ENCODE measurements at regions not wholly inside any gene's neighbourhood (a gene's known extent, or its start where the extent isn't known, plus 50 kb on each side); places are given as distances from the start of the nearest gene placed in this dataset.
A peak's percentile ranks its signal among the peaks of the same experiment; 100 is the strongest.
"Not testable (repeated sequence)": the region's sequence is repeated elsewhere in the genome, so short reads cannot be mapped to it uniquely, and the experiment has no call there.

- 63 to 78% (median 65%) methylated on average over 1 of the region's 1 CpG for WGBS, 3 donors
- DNase-seq (no peak), FAIRE-seq (no peak)
- H3K27ac ChIP-seq (ENCODE audit: low read depth in 1 of 3, low read length in 2 of 3), result no peak overlapping the region
- H3K27me3 ChIP-seq (ENCODE audit: control insufficient read depth in 3 of 3, insufficient read depth in 3 of 3, low read length in 3 of 3), result no peaks in the 10 kb centered on the region
- H3K4me1 ChIP-seq (ENCODE audit: control insufficient read depth in 3 of 3, insufficient read depth in 2 of 3, low read depth in 1 of 3, low read length in 2 of 3), result no peaks in the 10 kb centered on the region
- H3K36me3 ChIP-seq (ENCODE audit: control insufficient read depth in 3 of 3, insufficient read depth in 2 of 3, low read depth in 1 of 3, low read length in 3 of 3), result no peaks in the 10 kb centered on the region
- no peak overlapping the region for H3K4me3 ChIP-seq (ENCODE audit: low read depth in 1 of 3, low read length in 3 of 3)
- no peaks in the 10 kb centered on the region for H3K9me3 ChIP-seq (ENCODE audit: control insufficient read depth in 2 of 2, insufficient read depth in 1 of 2, low read depth in 1 of 2, low read length in 1 of 2)
Observed at GRCh38 chr4:91846233-91846632, 457.5 kb upstream of the GRID2 start.

DNA sequence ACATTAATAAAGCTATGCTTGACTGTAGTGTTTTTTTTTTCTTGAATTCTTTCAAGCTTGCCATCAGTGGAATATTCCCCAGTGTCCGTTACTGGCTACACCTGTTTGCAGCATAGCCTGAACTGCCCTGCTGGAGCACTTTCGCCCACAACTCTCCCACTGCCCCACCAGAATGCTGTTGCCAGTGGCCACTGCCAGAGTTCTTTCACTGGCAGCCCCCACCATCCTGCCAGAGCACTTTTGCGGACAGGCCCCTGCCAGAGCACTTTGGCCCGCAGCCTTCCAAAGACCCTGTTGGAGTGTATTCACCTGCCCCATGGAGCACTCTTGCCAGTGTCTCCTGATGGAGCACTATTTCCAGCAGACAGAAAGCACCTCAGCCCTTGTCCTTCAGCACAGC lies 452.3 kb upstream of the GRID2 start:
- DNase-seq (no peak), FAIRE-seq (no peak)
- Histone ChIP-seq H3K4me1 (ENCODE audit: control insufficient read depth in 3 of 3, insufficient read depth in 2 of 3, low read depth in 1 of 3, low read length in 2 of 3) (no peaks in the 10 kb centered on the region), H3K27me3 (ENCODE audit: control insufficient read depth in 3 of 3, insufficient read depth in 3 of 3, low read length in 3 of 3) (no peaks in the 10 kb centered on the region), H3K27ac (ENCODE audit: low read depth in 1 of 3, low read length in 2 of 3) (no peak overlapping the region), H3K36me3 (ENCODE audit: control insufficient read depth in 3 of 3, insufficient read depth in 2 of 3, low read depth in 1 of 3, low read length in 3 of 3) (no peaks in the 10 kb centered on the region), H3K4me3 (ENCODE audit: low read depth in 1 of 3, low read length in 3 of 3) (no peak overlapping the region), H3K9me3 (ENCODE audit: control insufficient read depth in 2 of 2, insufficient read depth in 1 of 2, low read depth in 1 of 2, low read length in 1 of 2) (peaks cover 0 to 5% of the 10 kb centered on the region in 2 donors)
- 81 to 95% (median 84%) methylated on average over 4 of the region's 4 CpGs for WGBS, 3 donors

GRCh38 chr4:91887926-91888325 lies 415.8 kb upstream of the GRID2 start:
- H3K4me1 ChIP-seq (ENCODE audit: control insufficient read depth in 3 of 3, insufficient read depth in 2 of 3, low read depth in 1 of 3, low read length in 2 of 3), result no peaks in the 10 kb centered on the region
- H3K4me3 ChIP-seq (ENCODE audit: low read depth in 1 of 3, low read length in 3 of 3), result no peak overlapping the region
- 49 to 60% (median 50%) methylated on average over 1 of the region's 1 CpG for WGBS, 3 donors
- H3K27me3 ChIP-seq (ENCODE audit: control insufficient read depth in 3 of 3, insufficient read depth in 3 of 3, low read length in 3 of 3), result no peaks in the 10 kb centered on the region
- H3K36me3 ChIP-seq (ENCODE audit: control insufficient read depth in 3 of 3, insufficient read depth in 2 of 3, low read depth in 1 of 3, low read length in 3 of 3), result no peaks in the 10 kb centered on the region
- DNase-seq, result no peak
- FAIRE-seq, result no peak
- H3K27ac ChIP-seq (ENCODE audit: low read depth in 1 of 3, low read length in 2 of 3), result no peak overlapping the region
- peaks cover 0 to 4% of the 10 kb centered on the region in 2 donors for H3K9me3 ChIP-seq (ENCODE audit: control insufficient read depth in 2 of 2, insufficient read depth in 1 of 2, low read depth in 1 of 2, low read length in 1 of 2)

DNA sequence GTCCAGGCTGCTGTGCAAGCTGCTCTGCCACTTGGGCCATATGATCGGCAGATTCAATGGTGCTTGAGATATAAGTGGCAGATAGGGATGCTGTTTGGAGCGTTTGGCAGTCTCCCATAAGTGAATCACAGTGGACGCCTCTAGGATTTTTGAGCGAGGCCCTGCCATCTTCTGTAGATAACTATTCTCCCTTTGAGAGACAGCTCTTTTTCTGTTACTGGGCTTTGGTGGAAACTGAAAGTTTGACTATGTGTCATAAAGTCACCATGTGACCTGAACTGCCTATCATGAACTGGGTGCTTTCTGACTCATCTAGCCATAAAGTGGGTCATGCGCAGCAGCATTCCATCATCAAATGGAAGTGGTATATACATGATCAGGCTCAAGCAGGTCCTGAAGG lies 412.5 kb upstream of the GRID2 start:
- not testable (repeated sequence) for H3K4me1 ChIP-seq (ENCODE audit: control insufficient read depth in 3 of 3, insufficient read depth in 2 of 3, low read depth in 1 of 3, low read length in 2 of 3); H3K9me3 ChIP-seq (ENCODE audit: control insufficient read depth in 2 of 2, insufficient read depth in 1 of 2, low read depth in 1 of 2, low read length in 1 of 2); DNase-seq; FAIRE-seq; H3K4me3 ChIP-seq (ENCODE audit: low read depth in 1 of 3, low read length in 3 of 3); H3K27ac ChIP-seq (ENCODE audit: low read depth in 1 of 3, low read length in 2 of 3); H3K36me3 ChIP-seq (ENCODE audit: control insufficient read depth in 3 of 3, insufficient read depth in 2 of 3, low read depth in 1 of 3, low read length in 3 of 3); H3K27me3 ChIP-seq (ENCODE audit: control insufficient read depth in 3 of 3, insufficient read depth in 3 of 3, low read length in 3 of 3)
- whole genome bisulfite sequencing, 3 donors, result 92 to 94% (median 92%) methylated on average over 5 of the region's 5 CpGs

DNA sequence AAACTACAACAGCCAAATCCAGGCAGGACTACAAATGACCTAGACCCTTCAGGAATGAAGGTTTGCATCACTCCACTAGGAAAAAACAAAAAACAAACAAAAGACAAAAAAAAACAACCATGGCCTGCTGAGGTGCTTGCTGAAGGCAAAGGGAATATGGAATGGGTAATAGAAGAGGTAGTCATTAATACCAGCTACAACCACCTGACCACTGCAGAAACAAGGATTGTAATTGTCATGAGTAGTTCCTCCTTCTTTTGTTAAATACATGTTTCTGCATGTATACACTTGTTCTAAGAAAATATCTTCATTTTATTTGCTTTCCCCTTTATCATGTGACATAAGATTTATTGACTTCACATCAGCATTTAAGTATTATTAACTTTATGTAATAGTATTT lies 409.8 kb upstream of the GRID2 start:
- no peaks in the 10 kb centered on the region for H3K27me3 ChIP-seq (ENCODE audit: control insufficient read depth in 3 of 3, insufficient read depth in 3 of 3, low read length in 3 of 3)
- H3K4me3 ChIP-seq (ENCODE audit: low read depth in 1 of 3, low read length in 3 of 3), result no peak overlapping the region
- FAIRE-seq (no peak), DNase-seq (no peak)
- no peaks in the 10 kb centered on the region for H3K36me3 ChIP-seq (ENCODE audit: control insufficient read depth in 3 of 3, insufficient read depth in 2 of 3, low read depth in 1 of 3, low read length in 3 of 3)
- H3K4me1 ChIP-seq (ENCODE audit: control insufficient read depth in 3 of 3, insufficient read depth in 2 of 3, low read depth in 1 of 3, low read length in 2 of 3), result no peaks in the 10 kb centered on the region
- peaks cover 0 to 6% of the 10 kb centered on the region in 2 donors for H3K9me3 ChIP-seq (ENCODE audit: control insufficient read depth in 2 of 2, insufficient read depth in 1 of 2, low read depth in 1 of 2, low read length in 1 of 2)
- no peak overlapping the region for H3K27ac ChIP-seq (ENCODE audit: low read depth in 1 of 3, low read length in 2 of 3)

DNA sequence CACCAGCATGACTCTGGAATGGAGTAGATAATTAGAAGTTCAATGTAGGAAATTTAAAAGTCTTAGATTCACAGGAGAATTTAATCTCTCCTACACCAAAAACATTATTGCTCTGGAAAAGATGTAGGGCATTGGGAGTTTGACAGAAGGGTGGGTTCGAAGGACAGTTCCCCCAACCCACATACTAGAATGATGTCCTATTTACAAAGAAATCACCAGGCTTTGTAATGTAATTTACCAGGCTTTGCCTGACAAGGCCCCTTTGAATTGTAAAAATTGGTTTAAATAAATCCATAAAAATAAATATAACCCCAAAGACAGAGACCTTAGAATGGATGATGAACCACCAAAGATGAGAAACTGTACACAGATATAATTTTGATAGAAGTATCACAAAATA lies 399.2 kb upstream of the GRID2 start:
- FAIRE-seq, result no peak
- no peaks in the 10 kb centered on the region for H3K9me3 ChIP-seq (ENCODE audit: control insufficient read depth in 2 of 2, insufficient read depth in 1 of 2, low read depth in 1 of 2, low read length in 1 of 2)
- no peak overlapping the region for H3K4me3 ChIP-seq (ENCODE audit: low read depth in 1 of 3, low read length in 3 of 3)
- no peaks in the 10 kb centered on the region for H3K4me1 ChIP-seq (ENCODE audit: control insufficient read depth in 3 of 3, insufficient read depth in 2 of 3, low read depth in 1 of 3, low read length in 2 of 3)
- no peaks in the 10 kb centered on the region for H3K27me3 ChIP-seq (ENCODE audit: control insufficient read depth in 3 of 3, insufficient read depth in 3 of 3, low read length in 3 of 3)
- WGBS, 3 donors, result 53 to 73% (median 67%) methylated on average over 1 of the region's 1 CpG
- H3K36me3 ChIP-seq (ENCODE audit: control insufficient read depth in 3 of 3, insufficient read depth in 2 of 3, low read depth in 1 of 3, low read length in 3 of 3), result no peaks in the 10 kb centered on the region
- DNase-seq, result no peak
- H3K27ac ChIP-seq (ENCODE audit: low read depth in 1 of 3, low read length in 2 of 3), result no peak overlapping the region

GRCh38 chr4:91909963-91910362 lies 393.8 kb upstream of the GRID2 start:
- H3K4me3 ChIP-seq (ENCODE audit: low read depth in 1 of 3, low read length in 3 of 3), result no peak overlapping the region
- FAIRE-seq (no peak), DNase-seq (peak in 1 of 2 donors; percentile 2)
- H3K27ac ChIP-seq (ENCODE audit: low read depth in 1 of 3, low read length in 2 of 3), result no peak overlapping the region
- H3K36me3 ChIP-seq (ENCODE audit: control insufficient read depth in 3 of 3, insufficient read depth in 2 of 3, low read depth in 1 of 3, low read length in 3 of 3), result no peaks in the 10 kb centered on the region
- no peaks in the 10 kb centered on the region for H3K27me3 ChIP-seq (ENCODE audit: control insufficient read depth in 3 of 3, insufficient read depth in 3 of 3, low read length in 3 of 3)
- 8 to 26% (median 24%) methylated on average over 2 of the region's 2 CpGs for WGBS, 3 donors
- no peaks in the 10 kb centered on the region for H3K4me1 ChIP-seq (ENCODE audit: control insufficient read depth in 3 of 3, insufficient read depth in 2 of 3, low read depth in 1 of 3, low read length in 2 of 3)
- H3K9me3 ChIP-seq (ENCODE audit: control insufficient read depth in 2 of 2, insufficient read depth in 1 of 2, low read depth in 1 of 2, low read length in 1 of 2), result no peaks in the 10 kb centered on the region

- Histone ChIP-seq H3K9me3 (ENCODE audit: control insufficient read depth in 2 of 2, insufficient read depth in 1 of 2, low read depth in 1 of 2, low read length in 1 of 2) (no peaks in the 10 kb centered on the region), H3K27ac (ENCODE audit: low read depth in 1 of 3, low read length in 2 of 3) (no peak overlapping the region), H3K36me3 (ENCODE audit: control insufficient read depth in 3 of 3, insufficient read depth in 2 of 3, low read depth in 1 of 3, low read length in 3 of 3) (no peaks in the 10 kb centered on the region), H3K4me3 (ENCODE audit: low read depth in 1 of 3, low read length in 3 of 3) (no peak overlapping the region), H3K27me3 (ENCODE audit: control insufficient read depth in 3 of 3, insufficient read depth in 3 of 3, low read length in 3 of 3) (no peaks in the 10 kb centered on the region), H3K4me1 (ENCODE audit: control insufficient read depth in 3 of 3, insufficient read depth in 2 of 3, low read depth in 1 of 3, low read length in 2 of 3) (no peaks in the 10 kb centered on the region)
- 94 to 97% (median 95%) methylated on average over 1 of the region's 1 CpG for WGBS, 3 donors
- DNase-seq (peak in 1 of 2 donors; percentile 36), FAIRE-seq (peak; percentile 19)
Observed at GRCh38 chr4:91914176-91914804, 389.5 kb upstream of the GRID2 start.

GRCh38 chr4:91916219-91916618 lies 387.5 kb upstream of the GRID2 start:
- no peak for FAIRE-seq
- H3K27ac ChIP-seq (ENCODE audit: low read depth in 1 of 3, low read length in 2 of 3), result no peak overlapping the region

More at GRCh38 chr4:91916219-91916618, 387.5 kb upstream of the GRID2 start:
- no peaks in the 10 kb centered on the region for H3K27me3 ChIP-seq (ENCODE audit: control insufficient read depth in 3 of 3, insufficient read depth in 3 of 3, low read length in 3 of 3)
- no peaks in the 10 kb centered on the region for H3K4me1 ChIP-seq (ENCODE audit: control insufficient read depth in 3 of 3, insufficient read depth in 2 of 3, low read depth in 1 of 3, low read length in 2 of 3)
- H3K36me3 ChIP-seq (ENCODE audit: control insufficient read depth in 3 of 3, insufficient read depth in 2 of 3, low read depth in 1 of 3, low read length in 3 of 3), result no peaks in the 10 kb centered on the region
- no peaks in the 10 kb centered on the region for H3K9me3 ChIP-seq (ENCODE audit: control insufficient read depth in 2 of 2, insufficient read depth in 1 of 2, low read depth in 1 of 2, low read length in 1 of 2)
- no peak for DNase-seq
- H3K4me3 ChIP-seq (ENCODE audit: low read depth in 1 of 3, low read length in 3 of 3), result no peak overlapping the region

Data from small intestine (tissue), 7 donors.